DND-41 (cell line): ENCODE measurements at regions not wholly inside any gene's neighbourhood (a gene's known extent, or its start where the extent isn't known, plus 50 kb on each side); places are given as distances from the start of the nearest gene placed in this dataset.

Experiments
- CTCF ChIP-seq: IDR thresholded peaks from 2 replicates; pipeline ENCODE4 v1.5.1; 2012; ENCODE audit warnings: borderline replicate concordance, low read length, moderate library complexity, mild to moderate bottlenecking; ENCODE audit not compliant: poor library complexity, severe bottlenecking; ENCODE audit errors: extremely low read depth
- EZH2 ChIP-seq: IDR thresholded peaks from 3 replicates; pipeline ENCODE4 v1.6.1; 2012; ENCODE audit warnings: borderline replicate concordance, low read depth, mild to moderate bottlenecking, moderate library complexity, low read length, inconsistent platforms; ENCODE audit not compliant: severe bottlenecking

DNA sequence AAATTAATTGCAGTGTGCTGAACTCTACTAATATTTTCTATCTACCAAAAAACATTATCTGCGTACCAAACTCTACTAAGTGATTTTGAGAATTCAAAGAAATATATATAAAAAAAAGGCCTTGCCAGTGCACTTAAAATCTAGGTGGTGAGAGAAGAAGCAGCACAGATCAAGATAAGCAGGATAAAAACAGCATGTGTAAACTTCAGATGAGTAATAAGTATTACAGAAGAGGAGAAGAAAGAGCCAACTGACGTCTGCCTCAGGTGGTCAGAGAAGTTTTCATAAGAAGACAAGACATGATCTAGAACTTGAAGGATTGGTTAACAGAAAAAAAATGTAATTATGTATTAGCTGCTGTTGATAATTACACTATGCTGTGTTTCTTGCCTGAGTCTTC lies 166.4 kb downstream of the DUSP6 start:
- no peak for TF ChIP-seq CTCF
- TF ChIP-seq EZH2, result no peak
